NCI-H748 (cell line): ENCODE measurements at regions not wholly inside any gene's neighbourhood (a gene's known extent, or its start where the extent isn't known, plus 50 kb on each side); places are given as distances from the start of the nearest gene placed in this dataset.

ENCODE experiments used
- DNase-seq: peaks from one replicate; lab custom pipeline; 2025; ENCODE audit not compliant: unreplicated experiment; lab: John Stamatoyannopoulos, UW

DNA sequence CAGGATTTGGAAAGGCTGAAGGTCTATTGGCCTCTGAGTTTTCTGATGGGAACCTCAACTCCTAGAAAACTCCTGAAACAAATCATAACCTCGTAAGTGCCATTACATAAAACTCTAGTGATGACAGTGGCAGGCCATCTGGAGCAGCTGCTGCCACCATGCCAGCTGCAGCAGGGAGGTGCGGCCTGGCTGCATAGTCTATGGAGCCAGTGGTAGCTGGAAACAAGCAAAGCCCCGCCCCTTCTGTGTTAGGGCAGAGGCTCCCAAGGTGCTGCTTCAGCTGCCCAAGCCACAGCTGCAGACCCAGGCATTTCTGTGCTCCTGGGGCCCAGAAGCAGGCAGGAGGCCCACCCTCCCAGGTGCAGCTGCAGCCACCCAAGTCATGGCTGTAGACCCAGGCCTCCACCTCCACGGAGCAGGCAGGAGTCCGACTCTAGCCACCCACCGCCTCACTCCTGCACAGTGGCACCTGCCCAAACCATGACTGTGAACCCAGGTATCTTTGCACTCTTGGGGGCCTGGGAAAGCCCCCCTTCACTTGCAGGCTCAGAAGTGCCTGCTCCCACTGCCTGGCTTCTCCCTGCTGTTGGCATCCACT lies 254.1 kb upstream of the KCNJ16 start:
- peak; percentile 27 for DNase-seq

- DNase-seq: no peak
Observed at GRCh38 chr17:69822314-69822875, 252.6 kb upstream of the KCNJ16 start.

DNA sequence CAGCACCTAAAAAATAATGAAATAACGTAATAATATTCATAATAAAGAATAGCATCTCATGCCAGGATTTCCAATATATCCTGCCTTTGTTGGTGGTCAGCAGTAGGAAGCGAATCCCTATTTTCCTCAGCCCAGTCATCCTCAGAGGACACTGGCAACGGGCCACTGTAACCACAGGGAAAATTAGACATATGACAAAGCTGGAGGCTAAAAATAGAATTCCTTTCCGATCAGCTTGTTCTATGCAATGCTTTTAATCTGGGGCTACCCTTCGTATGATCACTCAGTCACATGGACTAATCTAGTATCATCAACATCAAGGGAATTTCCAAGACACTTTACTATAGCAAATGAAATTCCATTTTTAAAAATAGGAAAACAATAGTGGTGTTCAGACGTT lies 246.9 kb upstream of the KCNJ16 start:
- peak; percentile 6 for DNase-seq

GRCh38 chr17:69834494-69834893 lies 240.5 kb upstream of the KCNJ16 start:
- DNase-seq: no peak

GRCh38 chr17:69851736-69852135 lies 223.3 kb upstream of the KCNJ16 start:
- no peak for DNase-seq

GRCh38 chr17:69853541-69854224 lies 221.3 kb upstream of the KCNJ16 start:
- no peak for DNase-seq

- DNase-seq: no peak
Observed at GRCh38 chr17:69854225-69854780, 220.7 kb upstream of the KCNJ16 start.

DNA sequence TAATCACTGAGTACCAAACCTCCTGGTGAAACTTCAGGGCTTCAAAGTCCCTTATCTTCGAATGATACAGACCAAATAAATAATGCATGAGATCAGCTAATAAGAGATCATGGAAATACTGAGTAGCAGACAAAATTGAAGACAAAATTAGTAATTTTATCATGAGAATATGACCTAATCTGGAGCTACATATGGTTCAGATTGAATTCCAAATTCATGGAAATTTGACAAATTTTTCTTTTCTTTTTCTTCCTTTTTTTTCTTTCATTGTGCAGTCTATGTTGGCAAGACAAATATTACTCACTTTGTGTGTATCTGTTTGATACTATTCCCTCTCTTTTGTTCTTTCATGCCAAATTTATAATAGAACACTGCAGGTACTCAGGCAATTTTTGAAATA lies 218.1 kb upstream of the KCNJ16 start:
- no peak for DNase-seq

DNA sequence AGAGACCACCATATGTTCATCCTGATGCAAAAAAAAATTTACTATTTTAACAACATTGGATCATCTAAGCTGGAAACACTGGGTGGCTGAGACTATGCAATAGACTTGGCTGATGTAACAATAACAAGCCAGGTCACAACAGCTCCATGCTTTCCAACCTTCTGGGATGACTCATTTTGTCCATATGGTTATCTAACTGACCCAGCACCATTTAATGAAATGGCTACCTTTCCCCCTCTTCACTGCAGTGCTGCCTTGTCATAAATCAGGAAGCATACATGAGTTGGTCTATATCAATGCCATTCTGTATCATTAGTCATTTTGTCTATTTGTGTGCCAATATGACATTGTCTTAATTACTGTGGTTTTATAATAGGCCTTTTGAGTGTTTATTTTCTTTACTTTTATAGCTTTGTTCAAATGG lies 217.6 kb upstream of the KCNJ16 start:
- DNase-seq: peak; percentile 12

DNA sequence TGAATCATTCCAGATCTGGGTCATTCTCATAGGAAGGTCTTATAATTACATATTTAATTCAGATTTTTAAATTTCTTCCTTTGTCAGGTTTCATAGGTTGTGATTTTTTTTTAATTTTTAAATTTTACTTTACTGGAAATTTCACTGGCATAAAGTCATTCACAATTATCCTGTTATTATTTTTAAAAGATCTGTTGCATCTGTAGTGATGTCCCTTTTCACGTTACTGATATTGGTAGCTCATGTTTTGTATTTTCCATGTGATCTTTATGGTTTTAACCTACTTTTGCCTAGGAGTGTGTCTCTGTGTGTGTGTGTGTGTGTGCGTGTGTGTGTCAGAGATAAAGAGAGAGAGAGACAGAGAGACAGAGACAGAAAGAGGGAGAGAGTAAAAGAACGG lies 216.6 kb upstream of the KCNJ16 start:
- no peak for DNase-seq

DNA sequence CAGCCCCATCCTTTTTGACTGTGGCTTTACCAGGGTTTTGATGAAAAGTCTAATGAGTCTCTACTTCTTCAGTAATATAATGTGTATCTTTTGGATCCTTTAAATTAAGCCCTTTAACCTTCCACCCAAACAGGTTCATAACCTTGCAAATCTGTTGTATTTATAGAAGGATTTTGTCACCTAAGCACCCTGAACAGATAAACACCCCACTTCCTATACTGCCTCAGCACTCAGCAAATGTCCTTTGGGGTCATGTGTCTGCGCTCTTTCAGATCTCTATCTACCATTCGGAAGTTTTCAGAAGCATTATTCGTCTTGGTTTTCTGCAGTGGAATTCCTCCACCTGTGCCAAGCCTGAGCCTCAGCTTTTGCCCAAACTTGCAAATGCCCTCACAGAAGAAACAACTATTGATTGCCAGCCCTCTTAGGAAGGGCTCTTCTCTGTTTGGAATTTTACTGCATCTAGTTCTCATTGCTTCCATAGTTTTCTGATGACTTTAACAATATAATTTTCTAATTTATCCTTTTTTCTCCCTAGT lies 214.8 kb upstream of the KCNJ16 start:
- no peak for DNase-seq

GRCh38 chr17:69864462-69864861 lies 210.6 kb upstream of the KCNJ16 start:
- no peak for DNase-seq

DNA sequence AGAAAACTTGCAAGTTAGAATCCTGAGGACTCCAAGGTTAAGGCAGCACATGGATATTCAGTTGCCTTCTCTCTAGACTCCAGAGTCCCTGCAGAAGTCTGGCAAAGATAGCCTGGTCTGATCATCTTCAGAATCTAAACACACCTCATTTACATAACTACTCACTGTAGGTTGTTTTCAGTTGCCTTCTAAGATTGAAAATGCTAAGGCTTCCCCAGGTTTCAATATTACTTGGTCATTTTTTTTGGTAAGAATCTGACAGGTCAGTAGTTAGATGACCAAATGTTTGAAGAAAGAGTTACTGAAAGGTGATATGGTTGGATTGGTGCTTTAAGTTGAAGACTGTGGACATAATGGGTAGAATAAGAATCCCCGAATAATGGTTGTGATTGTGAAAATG lies 205.4 kb upstream of the KCNJ16 start:
- no peak for DNase-seq

GRCh38 chr17:69870091-69870530 lies 204.9 kb upstream of the KCNJ16 start:
- no peak for DNase-seq

- no peak for DNase-seq
Observed at GRCh38 chr17:69870751-69871199, 204.2 kb upstream of the KCNJ16 start.

DNA sequence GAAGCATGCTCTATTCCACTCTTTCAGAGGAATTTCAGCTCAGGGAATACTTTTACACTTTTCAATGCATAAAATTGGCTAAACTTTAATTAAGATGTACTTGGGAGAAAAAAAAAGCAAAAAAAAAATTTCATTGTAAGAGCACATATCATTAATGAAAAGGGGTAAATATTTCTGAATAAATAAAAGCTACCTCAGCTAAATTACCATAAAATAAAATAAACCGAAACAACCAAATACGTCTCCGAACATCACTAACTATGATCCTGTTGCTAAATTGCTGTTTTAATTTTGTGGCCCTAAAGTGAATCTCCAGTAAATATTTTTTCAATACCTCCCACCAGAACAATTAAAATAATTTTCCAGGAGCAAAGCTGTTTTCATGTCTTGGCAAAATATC lies 203.7 kb upstream of the KCNJ16 start:
- DNase-seq: no peak

DNA sequence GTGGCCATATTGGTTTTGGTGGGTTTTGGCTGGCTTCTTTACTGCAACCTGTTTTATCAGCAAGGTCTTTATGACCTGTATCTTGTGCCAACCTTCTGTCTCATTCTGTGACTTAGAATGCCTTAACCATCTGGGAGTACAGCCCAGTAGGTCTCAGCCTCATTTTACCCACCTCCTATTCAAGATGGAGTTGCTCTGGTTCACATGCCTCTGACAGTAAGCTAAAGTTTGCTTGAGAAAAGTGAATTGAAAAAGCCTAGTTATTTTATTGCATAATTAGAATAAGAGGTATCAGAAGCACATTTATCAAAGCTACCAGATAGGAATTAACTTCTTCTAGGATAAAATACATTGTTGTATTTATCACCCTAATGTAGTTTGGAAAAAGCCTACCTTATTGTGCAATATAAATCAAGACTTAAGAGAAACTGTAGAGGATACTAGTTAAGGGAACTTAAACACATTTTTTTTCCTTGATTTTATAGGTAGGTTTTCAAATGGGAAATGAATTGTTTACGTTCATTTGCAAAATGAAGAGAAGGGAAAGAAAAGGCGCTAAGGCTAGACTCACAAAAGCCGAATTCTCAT lies 202.3 kb upstream of the KCNJ16 start:
- no peak for DNase-seq

GRCh38 chr17:69874175-69874670 lies 200.8 kb upstream of the KCNJ16 start:
- peak; percentile 14 for DNase-seq

DNA sequence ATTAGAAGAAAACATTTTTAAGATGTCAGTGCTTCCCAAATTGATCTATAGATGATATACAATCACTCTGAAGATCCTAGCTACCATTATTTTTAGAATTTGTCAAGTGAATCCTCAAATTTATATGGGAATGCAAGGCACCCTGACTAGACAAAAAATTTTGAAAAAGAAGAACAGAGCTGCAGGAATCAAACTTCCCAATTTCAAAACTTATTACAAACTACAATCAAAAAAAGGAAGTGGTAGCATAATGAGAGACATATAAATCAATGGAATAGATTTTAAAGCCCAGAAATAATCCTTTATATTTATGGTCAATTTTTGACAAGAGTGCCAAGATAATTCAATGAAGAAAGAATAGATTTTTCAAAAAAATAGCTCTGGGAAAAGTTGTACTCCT lies 198.3 kb upstream of the KCNJ16 start:
- no peak for DNase-seq

DNA sequence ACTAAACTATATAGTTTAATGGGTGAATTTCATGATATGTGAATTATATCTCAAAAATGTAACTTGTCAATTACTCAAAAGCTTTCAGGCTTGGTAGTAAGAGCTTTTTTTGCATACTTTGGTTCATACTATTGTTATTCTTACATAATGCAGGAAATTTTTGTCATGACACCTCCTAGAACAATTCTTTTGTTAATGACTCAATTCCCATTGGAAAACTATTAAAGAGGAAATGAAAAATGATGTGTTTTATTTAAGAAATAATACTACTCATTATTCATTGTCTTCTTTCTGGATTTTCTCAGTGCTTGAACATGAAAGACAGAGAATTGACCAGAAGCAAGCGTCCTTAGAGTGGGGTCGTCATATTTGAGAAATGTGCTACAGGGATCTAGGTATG lies 196.4 kb upstream of the KCNJ16 start:
- DNase-seq: no peak

DNA sequence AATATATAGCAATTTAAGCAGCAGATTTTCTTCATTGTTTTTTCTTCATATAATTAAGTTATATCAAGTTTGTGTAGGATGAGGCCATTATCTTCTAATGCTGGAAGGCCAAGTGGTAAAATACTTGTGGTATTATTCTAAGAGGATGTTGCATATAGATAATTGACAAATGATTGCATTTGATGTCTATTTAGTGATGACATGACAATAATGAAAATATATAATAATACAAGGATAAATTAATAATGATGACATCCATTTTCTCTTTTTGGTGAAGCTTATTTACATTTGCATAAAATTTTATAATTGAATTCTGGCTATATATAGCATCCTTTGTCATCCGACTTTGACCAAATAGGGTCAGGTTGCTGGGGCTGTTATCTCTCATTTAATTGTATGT lies 195.4 kb upstream of the KCNJ16 start:
- no peak for DNase-seq
